ENCODE measurements at regions not wholly inside any gene's neighbourhood (a gene's known extent, or its start where the extent isn't known, plus 50 kb on each side); places are given as distances from the start of the nearest gene placed in this dataset.

- Histone ChIP-seq H4K20me1 (replicated peaks; ENCODE audit: insufficient read depth) (no peaks in the 10 kb centered on the region), H3K4me1 (ENCODE audit: insufficient read depth) (no peaks in the 10 kb centered on the region), H3K27ac (ENCODE audit: low read depth) (no peak overlapping the region), H3K4me3 (no peak overlapping the region), H3K9me2 (ENCODE audit: insufficient read depth) (no peaks in the 10 kb centered on the region), H3K4me2 (no peak overlapping the region), H3K36me3 (ENCODE audit: insufficient read depth) (no peaks in the 10 kb centered on the region), H2AFZ (no peak overlapping the region), H3K79me2 (replicated peaks; ENCODE audit: insufficient read depth) (no peaks in the 10 kb centered on the region), H3K27me3 (ENCODE audit: insufficient read depth) (no peaks in the 10 kb centered on the region), H3F3A (replicated peaks; ENCODE audit: low read depth) (no peaks in the 10 kb centered on the region)
- ATAC-seq, result no peak
- Mint-ChIP-seq H3K9me3 (no peaks in the 10 kb centered on the region), H3K27me3 (ENCODE audit: insufficient read depth, low read depth, poor library complexity) (no peaks in the 10 kb centered on the region), H3K27ac (no peak overlapping the region), H3K36me3 (ENCODE audit: low read depth) (no peaks in the 10 kb centered on the region), H3K4me1 (no peaks in the 10 kb centered on the region), H3K4me3 (no peak overlapping the region)
- TF ChIP-seq CTCF (conservative IDR thresholded peaks at IDR 0.05; ENCODE audit: low read depth in 2 of 2) (no peak), STAT1 (IDR thresholded peaks at IDR 0.05; ENCODE audit: unreplicated experiment) (no peak)
- no peak for DNase-seq (ENCODE audit: low spot score)
Observed at GRCh38 chr21:16013570-16013969, 283.8 kb downstream of the USP25 start.

- no peaks in the 10 kb centered on the region for H3K4me1 Mint-ChIP-seq
- H3K27ac Mint-ChIP-seq, result no peak overlapping the region
- Histone ChIP-seq H3K27me3 (ENCODE audit: insufficient read depth) (no peaks in the 10 kb centered on the region), H3K4me1 (ENCODE audit: insufficient read depth) (no peaks in the 10 kb centered on the region), H2AFZ (no peak overlapping the region), H3K9me2 (ENCODE audit: insufficient read depth) (no peaks in the 10 kb centered on the region), H3F3A (replicated peaks; ENCODE audit: low read depth) (no peaks in the 10 kb centered on the region), H3K4me3 (no peak overlapping the region), H4K20me1 (replicated peaks; ENCODE audit: insufficient read depth) (no peaks in the 10 kb centered on the region), H3K4me2 (no peak overlapping the region), H3K27ac (ENCODE audit: low read depth) (no peak overlapping the region), H3K36me3 (ENCODE audit: insufficient read depth) (no peaks in the 10 kb centered on the region), H3K79me2 (replicated peaks; ENCODE audit: insufficient read depth) (no peaks in the 10 kb centered on the region)
- H3K27me3 Mint-ChIP-seq (ENCODE audit: insufficient read depth, low read depth, poor library complexity), result peaks cover 2% of the 10 kb centered on the region
- no peak overlapping the region for H3K4me3 Mint-ChIP-seq
- no peak for DNase-seq (ENCODE audit: low spot score)
- ATAC-seq, result no peak
- no peaks in the 10 kb centered on the region for H3K36me3 Mint-ChIP-seq (ENCODE audit: low read depth)
- H3K9me3 Mint-ChIP-seq, result no peaks in the 10 kb centered on the region
- TF ChIP-seq EZH2 (IDR thresholded peaks at IDR 0.05; ENCODE audit: low read depth, unreplicated experiment) (no peak), POLR2AphosphoS5 (IDR thresholded peaks at IDR 0.05; ENCODE audit: low read depth) (no peak), CREB1 (CRISPR knock-in tag; IDR thresholded peaks at IDR 0.05; ENCODE audit: low read depth) (no peak), ZNF331 (CRISPR knock-in tag; IDR thresholded peaks at IDR 0.05; ENCODE audit: low read depth) (no peak), JUNB (IDR thresholded peaks at IDR 0.05; ENCODE audit: unreplicated experiment) (no peak), ZNF114 (CRISPR knock-in tag; IDR thresholded peaks at IDR 0.05) (no peak), STAT1 (IDR thresholded peaks at IDR 0.05; ENCODE audit: unreplicated experiment) (no peak), NANOG (IDR thresholded peaks at IDR 0.05; ENCODE audit: borderline replicate concordance) (no peak), EZH2phosphoT487 (IDR thresholded peaks at IDR 0.05; ENCODE audit: unreplicated experiment) (no peak)
- TF ChIP-seq, protein P1, sequence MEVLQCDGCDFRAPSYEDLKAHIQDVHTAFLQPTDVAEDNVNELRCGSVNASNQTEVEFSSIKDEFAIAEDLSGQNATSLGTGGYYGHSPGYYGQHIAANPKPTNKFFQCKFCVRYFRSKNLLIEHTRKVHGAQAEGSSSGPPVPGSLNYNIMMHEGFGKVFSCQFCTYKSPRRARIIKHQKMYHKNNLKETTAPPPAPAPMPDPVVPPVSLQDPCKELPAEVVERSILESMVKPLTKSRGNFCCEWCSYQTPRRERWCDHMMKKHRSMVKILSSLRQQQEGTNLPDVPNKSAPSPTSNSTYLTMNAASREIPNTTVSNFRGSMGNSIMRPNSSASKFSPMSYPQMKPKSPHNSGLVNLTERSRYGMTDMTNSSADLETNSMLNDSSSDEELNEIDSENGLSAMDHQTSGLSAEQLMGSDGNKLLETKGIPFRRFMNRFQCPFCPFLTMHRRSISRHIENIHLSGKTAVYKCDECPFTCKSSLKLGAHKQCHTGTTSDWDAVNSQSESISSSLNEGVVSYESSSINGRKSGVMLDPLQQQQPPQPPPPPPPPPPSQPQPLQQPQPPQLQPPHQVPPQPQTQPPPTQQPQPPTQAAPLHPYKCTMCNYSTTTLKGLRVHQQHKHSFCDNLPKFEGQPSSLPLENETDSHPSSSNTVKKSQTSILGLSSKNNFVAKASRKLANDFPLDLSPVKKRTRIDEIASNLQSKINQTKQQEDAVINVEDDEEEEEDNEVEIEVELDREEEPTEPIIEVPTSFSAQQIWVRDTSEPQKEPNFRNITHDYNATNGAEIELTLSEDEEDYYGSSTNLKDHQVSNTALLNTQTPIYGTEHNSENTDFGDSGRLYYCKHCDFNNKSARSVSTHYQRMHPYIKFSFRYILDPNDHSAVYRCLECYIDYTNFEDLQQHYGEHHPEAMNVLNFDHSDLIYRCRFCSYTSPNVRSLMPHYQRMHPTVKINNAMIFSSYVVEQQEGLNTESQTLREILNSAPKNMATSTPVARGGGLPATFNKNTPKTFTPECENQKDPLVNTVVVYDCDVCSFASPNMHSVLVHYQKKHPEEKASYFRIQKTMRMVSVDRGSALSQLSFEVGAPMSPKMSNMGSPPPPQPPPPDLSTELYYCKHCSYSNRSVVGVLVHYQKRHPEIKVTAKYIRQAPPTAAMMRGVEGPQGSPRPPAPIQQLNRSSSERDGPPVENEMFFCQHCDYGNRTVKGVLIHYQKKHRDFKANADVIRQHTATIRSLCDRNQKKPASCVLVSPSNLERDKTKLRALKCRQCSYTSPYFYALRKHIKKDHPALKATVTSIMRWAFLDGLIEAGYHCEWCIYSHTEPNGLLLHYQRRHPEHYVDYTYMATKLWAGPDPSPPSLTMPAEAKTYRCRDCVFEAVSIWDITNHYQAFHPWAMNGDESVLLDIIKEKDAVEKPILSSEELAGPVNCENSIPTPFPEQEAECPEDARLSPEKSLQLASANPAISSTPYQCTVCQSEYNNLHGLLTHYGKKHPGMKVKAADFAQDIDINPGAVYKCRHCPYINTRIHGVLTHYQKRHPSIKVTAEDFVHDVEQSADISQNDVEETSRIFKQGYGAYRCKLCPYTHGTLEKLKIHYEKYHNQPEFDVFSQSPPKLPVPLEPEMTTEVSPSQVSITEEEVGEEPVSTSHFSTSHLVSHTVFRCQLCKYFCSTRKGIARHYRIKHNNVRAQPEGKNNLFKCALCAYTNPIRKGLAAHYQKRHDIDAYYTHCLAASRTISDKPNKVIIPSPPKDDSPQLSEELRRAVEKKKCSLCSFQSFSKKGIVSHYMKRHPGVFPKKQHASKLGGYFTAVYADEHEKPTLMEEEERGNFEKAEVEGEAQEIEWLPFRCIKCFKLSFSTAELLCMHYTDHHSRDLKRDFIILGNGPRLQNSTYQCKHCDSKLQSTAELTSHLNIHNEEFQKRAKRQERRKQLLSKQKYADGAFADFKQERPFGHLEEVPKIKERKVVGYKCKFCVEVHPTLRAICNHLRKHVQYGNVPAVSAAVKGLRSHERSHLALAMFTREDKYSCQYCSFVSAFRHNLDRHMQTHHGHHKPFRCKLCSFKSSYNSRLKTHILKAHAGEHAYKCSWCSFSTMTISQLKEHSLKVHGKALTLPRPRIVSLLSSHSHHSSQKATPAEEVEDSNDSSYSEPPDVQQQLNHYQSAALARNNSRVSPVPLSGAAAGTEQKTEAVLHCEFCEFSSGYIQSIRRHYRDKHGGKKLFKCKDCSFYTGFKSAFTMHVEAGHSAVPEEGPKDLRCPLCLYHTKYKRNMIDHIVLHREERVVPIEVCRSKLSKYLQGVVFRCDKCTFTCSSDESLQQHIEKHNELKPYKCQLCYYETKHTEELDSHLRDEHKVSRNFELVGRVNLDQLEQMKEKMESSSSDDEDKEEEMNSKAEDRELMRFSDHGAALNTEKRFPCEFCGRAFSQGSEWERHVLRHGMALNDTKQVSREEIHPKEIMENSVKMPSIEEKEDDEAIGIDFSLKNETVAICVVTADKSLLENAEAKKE (CRISPR knock-in tag; IDR thresholded peaks at IDR 0.05), result no peak
- TF ChIP-seq, protein P2, sequence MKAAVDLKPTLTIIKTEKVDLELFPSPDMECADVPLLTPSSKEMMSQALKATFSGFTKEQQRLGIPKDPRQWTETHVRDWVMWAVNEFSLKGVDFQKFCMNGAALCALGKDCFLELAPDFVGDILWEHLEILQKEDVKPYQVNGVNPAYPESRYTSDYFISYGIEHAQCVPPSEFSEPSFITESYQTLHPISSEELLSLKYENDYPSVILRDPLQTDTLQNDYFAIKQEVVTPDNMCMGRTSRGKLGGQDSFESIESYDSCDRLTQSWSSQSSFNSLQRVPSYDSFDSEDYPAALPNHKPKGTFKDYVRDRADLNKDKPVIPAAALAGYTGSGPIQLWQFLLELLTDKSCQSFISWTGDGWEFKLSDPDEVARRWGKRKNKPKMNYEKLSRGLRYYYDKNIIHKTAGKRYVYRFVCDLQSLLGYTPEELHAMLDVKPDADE (IDR thresholded peaks at IDR 0.05), result no peak
Observed at GRCh38 chr21:16020878-16021277, 291.1 kb downstream of the USP25 start.

Measured in GM23338 (cell line).